Stomach (tissue), 8 donors: ENCODE measurements at regions not wholly inside any gene's neighbourhood (a gene's known extent, or its start where the extent isn't known, plus 50 kb on each side); places are given as distances from the start of the nearest gene placed in this dataset.

ENCODE experiments used
- DNase-seq, 2 donors: peaks; one replicate each; pipeline versions ENCODE4 v3.0.0 to v3.0.0-alpha.2; 2013 to 2019
- H3K27ac ChIP-seq, 5 donors: fragments of 200-600 bp in 4 of 5; sonication (generic) in 4 of 5; one replicate each; pipeline ENCODE4 v1.5.1; 2013 to 2019; ENCODE audit warnings: mild to moderate bottlenecking in 1 of 5, moderate library complexity in 1 of 5
- H3K27me3 ChIP-seq, 3 donors: fragments of 200-600 bp; sonication (generic); one replicate each; pipeline ENCODE4 v1.5.1; 2017 to 2019; ENCODE audit warnings: mixed run types in 1 of 3
- H3K36me3 ChIP-seq, 4 donors: fragments of 200-600 bp; sonication (generic); 1 replicate in 3 of 4; 2 replicates in 1 of 4; pipeline ENCODE4 v1.5.1; 2016 to 2019
- H3K4me1 ChIP-seq, 4 donors: fragments of 200-600 bp; sonication (generic); one replicate each; pipeline ENCODE4 v1.5.1; 2016 to 2019
- H3K4me3 ChIP-seq, 4 donors: fragments of 200-600 bp; sonication (generic) in 3 of 4; one replicate each; pipeline ENCODE4 v1.5.1; 2016 to 2019; ENCODE audit warnings: mild to moderate bottlenecking in 1 of 4
- H3K9me3 ChIP-seq, 4 donors: fragments of 200-600 bp; sonication (generic); one replicate each; pipeline ENCODE4 v1.5.1; 2016 to 2019
- CTCF ChIP-seq, 7 experiments: fragments of 450-650 bp in 4 of 7; fragments of 200-600 bp in 3 of 7; sonication (generic) in 3 of 7; IDR thresholded peaks; one replicate each; pipeline ENCODE4 v1.5.1; 2016 to 2019; ENCODE audit warnings: antibody characterized with exemption in 7 of 7, control low read depth in 2 of 7, mild to moderate bottlenecking in 1 of 7
- EP300 ChIP-seq: sonication (generic); formaldehyde crosslinking; IDR thresholded peaks from one replicate; pipeline ENCODE4 v1.6.1; 2017; ENCODE audit warnings: antibody characterized with exemption
- POLR2A ChIP-seq, 4 donors: fragments of 450-650 bp; IDR thresholded peaks; one replicate each; pipeline ENCODE4 v1.6.1; 2016; ENCODE audit warnings: antibody characterized with exemption in 4 of 4, control low read depth in 2 of 4, mild to moderate bottlenecking in 1 of 4, moderate library complexity in 1 of 4
- POLR2AphosphoS5 ChIP-seq, 3 donors: sonication (generic); formaldehyde crosslinking; IDR thresholded peaks; one replicate each; pipeline ENCODE4 v1.6.1; 2016; ENCODE audit warnings: antibody characterized with exemption in 3 of 3
- WGBS, 5 donors: extraction: QIAGEN DNeasy Blood & Tissue Kit in 3 of 5; methylation state at CpG; one replicate each; pipeline versions ENCODE4 v1.1.5 to v1.1.7; 2013 to 2018; 5-methylcytosine and 5-hydroxymethylcytosine counted together
- intact Hi-C: fragments of 100-400 bp; cut with DNase I; formaldehyde crosslinking; loops from one replicate; pipeline ENCODE4 v1.15.1; 2023; ENCODE audit warnings: low total_unique reads
- donor health status: healthy with polysubstance abuse.
- donor health status: Bipolar disorder and iron deficiency.
- donor health status: healthy.

DNA sequence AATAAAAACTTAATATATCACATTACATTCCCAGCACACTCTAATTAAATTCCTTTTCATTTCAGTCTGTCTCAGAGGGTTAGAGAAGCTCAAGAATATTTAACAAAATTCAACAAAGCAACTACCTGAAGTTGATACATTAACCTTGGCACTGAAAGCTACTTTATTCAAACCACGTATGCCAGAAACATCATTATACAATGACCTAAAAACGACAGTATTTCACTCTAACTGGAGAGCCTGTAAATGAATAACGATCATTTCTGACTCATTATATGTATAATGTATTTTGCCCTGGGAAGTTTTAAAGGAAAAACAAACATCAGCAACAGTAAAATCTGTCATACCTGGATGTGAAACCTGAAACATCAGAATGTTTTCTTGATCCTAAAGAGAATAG, 270.1 kb downstream of the SLITRK5 start:
- TF ChIP-seq EP300 (no peak), POLR2AphosphoS5 (IDR thresholded peaks at IDR 0.05) (no peak), CTCF (IDR thresholded peaks at IDR 0.05) (no peak)
- intact Hi-C loops = no loop called here
- no peak overlapping the region for H3K27ac ChIP-seq
- no peaks in the 10 kb centered on the region for H3K9me3 ChIP-seq
- H3K36me3 ChIP-seq = no peaks in the 10 kb centered on the region
- H3K27me3 ChIP-seq = no peaks in the 10 kb centered on the region
- 16 to 34% (median 23%) methylated on average over 3 of the region's 3 CpGs for WGBS, 5 donors
- no peaks in the 10 kb centered on the region for H3K4me1 ChIP-seq
- no peak overlapping the region for H3K4me3 ChIP-seq
- no peak for DNase-seq

GRCh38 chr13:87942205-87942604, 271.0 kb downstream of the SLITRK5 start:
- no peak for TF ChIP-seq POLR2AphosphoS5 (IDR thresholded peaks at IDR 0.05)
- Histone ChIP-seq H3K4me3 (no peak overlapping the region), H3K27ac (no peak overlapping the region), H3K9me3 (no peaks in the 10 kb centered on the region), H3K27me3 (no peaks in the 10 kb centered on the region), H3K4me1 (no peaks in the 10 kb centered on the region), H3K36me3 (no peaks in the 10 kb centered on the region)
- WGBS, 5 donors = 74 to 84% (median 81%) methylated on average over 1 of the region's 1 CpG
- no peak for DNase-seq
- intact Hi-C loops = no loop called here

GRCh38 chr13:87944038-87944437, 272.9 kb downstream of the SLITRK5 start:
- Histone ChIP-seq H3K4me3 (no peak overlapping the region), H3K9me3 (no peaks in the 10 kb centered on the region), H3K36me3 (no peaks in the 10 kb centered on the region), H3K27ac (no peak overlapping the region), H3K4me1 (no peaks in the 10 kb centered on the region), H3K27me3 (no peaks in the 10 kb centered on the region)
- intact Hi-C loops = no loop called here
- no peak for DNase-seq
- WGBS, 5 donors = 87 to 98% (median 97%) methylated on average over 1 of the region's 1 CpG
- TF ChIP-seq EP300 (no peak), POLR2A (IDR thresholded peaks at IDR 0.05) (no peak), CTCF (IDR thresholded peaks at IDR 0.05) (no peak), POLR2AphosphoS5 (IDR thresholded peaks at IDR 0.05) (no peak)

GRCh38 chr13:87952377-87952776, 281.2 kb downstream of the SLITRK5 start:
- TF ChIP-seq EP300 (no peak), POLR2AphosphoS5 (IDR thresholded peaks at IDR 0.05) (no peak), CTCF (IDR thresholded peaks at IDR 0.05) (no peak), POLR2A (IDR thresholded peaks at IDR 0.05) (no peak)
- Histone ChIP-seq H3K27me3 (no peaks in the 10 kb centered on the region), H3K4me1 (no peaks in the 10 kb centered on the region), H3K36me3 (no peaks in the 10 kb centered on the region), H3K4me3 (no peak overlapping the region), H3K27ac (no peak overlapping the region), H3K9me3 (no peaks in the 10 kb centered on the region)
- DNase-seq = no peak
- WGBS, 5 donors = 72 to 84% (median 74%) methylated on average over 2 of the region's 2 CpGs
- intact Hi-C loops = no loop called here

GRCh38 chr13:87953381-87953780, 282.2 kb downstream of the SLITRK5 start:
- intact Hi-C loops = no loop called here
- no peaks in the 10 kb centered on the region for H3K27me3 ChIP-seq
- TF ChIP-seq CTCF (IDR thresholded peaks at IDR 0.05) = no peak
- no peak for TF ChIP-seq POLR2AphosphoS5 (IDR thresholded peaks at IDR 0.05)
- TF ChIP-seq EP300 = no peak
- TF ChIP-seq POLR2A (IDR thresholded peaks at IDR 0.05) = no peak
- DNase-seq = no peak
- no peaks in the 10 kb centered on the region for H3K36me3 ChIP-seq
- H3K27ac ChIP-seq = no peak overlapping the region
- no peaks in the 10 kb centered on the region for H3K4me1 ChIP-seq
- WGBS, 5 donors = 41 to 56% (median 46%) methylated on average over 3 of the region's 3 CpGs
- H3K9me3 ChIP-seq = no peaks in the 10 kb centered on the region
- no peak overlapping the region for H3K4me3 ChIP-seq
